Pancreas (tissue), 10 donors: ENCODE measurements at regions not wholly inside any gene's neighbourhood (a gene's known extent, or its start where the extent isn't known, plus 50 kb on each side); places are given as distances from the start of the nearest gene placed in this dataset.

Experiments used
- ATAC-seq, 4 donors: fragments of 200-7000 bp; cut with Tn5 transposase; one replicate each; pipeline versions ENCODE4 v1.8.0 to v1.9.1; 2020; ENCODE audit warnings: mild to moderate bottlenecking in 4 of 4, moderate library complexity in 4 of 4
- DNase-seq, 6 donors: peaks; one replicate each; pipeline ENCODE4 v3.0.0-alpha.2; 2020
- FAIRE-seq: peaks from 2 replicates; lab custom pipeline; 2012; peaks lifted over from hg19 to GRCh38; lab: Jason Lieb, UNC
- H3K27ac ChIP-seq, 4 donors: fragments of 200-600 bp; sonication (generic); 1 replicate in 3 of 4; 2 replicates in 1 of 4; pipeline versions ENCODE4 v1.5.0 to v1.8.0; 2020
- H3K27me3 ChIP-seq, 4 donors: fragments of 200-600 bp; one replicate each; pipeline ENCODE4 v1.8.0; 2021
- H3K36me3 ChIP-seq, 3 donors: fragments of 200-600 bp; sonication (generic) in 1 of 3; one replicate each; pipeline versions ENCODE4 v1.5.0 to v1.8.0; 2020 to 2021
- H3K4me1 ChIP-seq, 3 donors: fragments of 200-600 bp; one replicate each; pipeline ENCODE4 v1.8.0; 2021
- H3K4me3 ChIP-seq, 4 donors: fragments of 200-600 bp; sonication (generic) in 2 of 4; one replicate each; pipeline versions ENCODE4 v1.5.0 to v1.8.0; 2020 to 2021
- H3K9me3 ChIP-seq, 4 donors: fragments of 200-600 bp; one replicate each; pipeline ENCODE4 v1.8.0; 2021
- WGBS, 2 donors: extraction: QIAGEN DNeasy Blood & Tissue Kit; methylation state at CpG; one replicate each; pipeline ENCODE4 v1.1.7; 2013; 5-methylcytosine and 5-hydroxymethylcytosine counted together
- intact Hi-C, 3 donors: fragments of 100-400 bp; cut with DNase I; formaldehyde crosslinking; loops; one replicate each; pipeline versions ENCODE4 v1.11.1 to v1.14.2; 2022
- TF ChIP-seq, protein P1 (sequence below), 4 donors: fragments of 200-600 bp; sonication (generic) in 3 of 4; IDR thresholded peaks; one replicate each; pipeline versions ENCODE4 v1.5.0 to v1.8.0; 2021; ENCODE audit warnings: antibody characterized with exemption in 4 of 4
- donor health status: healthy with polysubstance abuse.
- donor health status: DM: no; HTN: no; CAD: no; lungs with moderate emphysema.
- donor health status: DM: no; HTN: no; CAD: no.
- donor health status: control.
- donor health status: control.
- donor health status: Bipolar disorder and iron deficiency.
- donor health status: DM: yes; HTN: yes; CAD: no.
- donor health status: DM: no; HTN: no; CAD: no.
- donor health status: DM: no; HTN: no; CAD: no.
- donor health status: DM: yes; HTN: yes; CAD: no.

DNA sequence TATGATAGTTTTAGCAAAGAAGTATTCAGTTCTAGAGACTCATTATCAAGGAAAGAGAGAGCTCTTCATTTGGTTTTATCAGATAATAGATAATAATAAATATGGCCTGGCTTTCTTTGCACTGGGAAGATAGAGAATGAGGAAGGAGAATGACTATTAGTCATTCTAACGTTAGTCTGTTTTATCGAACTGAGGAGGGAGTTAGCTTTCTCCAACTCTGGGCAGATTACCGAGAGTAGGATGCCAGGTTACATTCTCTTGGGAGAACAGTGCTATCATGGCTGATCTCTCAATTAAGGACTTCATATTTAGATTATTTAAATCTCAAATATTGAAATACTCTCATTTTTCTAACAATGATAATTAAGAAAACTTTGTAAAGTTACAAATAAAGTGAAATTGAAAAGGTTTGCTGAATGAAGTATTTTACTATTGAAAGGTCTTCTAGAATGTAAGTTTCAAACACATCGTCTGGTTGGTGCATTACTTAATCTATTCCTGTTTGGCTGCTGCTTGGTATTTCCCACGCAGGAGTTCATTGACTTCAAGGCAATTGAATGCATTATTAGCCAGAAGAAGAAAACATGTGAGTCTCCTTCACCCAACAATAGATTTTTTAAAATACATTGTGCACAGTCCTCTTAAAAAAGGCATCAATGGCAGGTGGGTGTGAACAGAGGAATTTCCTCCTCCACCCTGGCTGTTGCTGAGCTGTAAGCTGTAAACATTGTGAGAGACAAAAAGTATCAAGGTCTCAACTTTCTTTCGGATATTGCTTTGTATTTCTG is 140.8 kb downstream of the C9orf152 start:
- no peaks in the 10 kb centered on the region for H3K27me3 ChIP-seq
- no peak for FAIRE-seq
- H3K4me1 ChIP-seq = peaks cover 0 to 3% (median 0%) of the 10 kb centered on the region in 3 donors
- TF ChIP-seq, protein P1, sequence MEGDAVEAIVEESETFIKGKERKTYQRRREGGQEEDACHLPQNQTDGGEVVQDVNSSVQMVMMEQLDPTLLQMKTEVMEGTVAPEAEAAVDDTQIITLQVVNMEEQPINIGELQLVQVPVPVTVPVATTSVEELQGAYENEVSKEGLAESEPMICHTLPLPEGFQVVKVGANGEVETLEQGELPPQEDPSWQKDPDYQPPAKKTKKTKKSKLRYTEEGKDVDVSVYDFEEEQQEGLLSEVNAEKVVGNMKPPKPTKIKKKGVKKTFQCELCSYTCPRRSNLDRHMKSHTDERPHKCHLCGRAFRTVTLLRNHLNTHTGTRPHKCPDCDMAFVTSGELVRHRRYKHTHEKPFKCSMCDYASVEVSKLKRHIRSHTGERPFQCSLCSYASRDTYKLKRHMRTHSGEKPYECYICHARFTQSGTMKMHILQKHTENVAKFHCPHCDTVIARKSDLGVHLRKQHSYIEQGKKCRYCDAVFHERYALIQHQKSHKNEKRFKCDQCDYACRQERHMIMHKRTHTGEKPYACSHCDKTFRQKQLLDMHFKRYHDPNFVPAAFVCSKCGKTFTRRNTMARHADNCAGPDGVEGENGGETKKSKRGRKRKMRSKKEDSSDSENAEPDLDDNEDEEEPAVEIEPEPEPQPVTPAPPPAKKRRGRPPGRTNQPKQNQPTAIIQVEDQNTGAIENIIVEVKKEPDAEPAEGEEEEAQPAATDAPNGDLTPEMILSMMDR (IDR thresholded peaks at IDR 0.05) = no peak
- WGBS, 2 donors = 46 to 54% methylated on average over 6 of the region's 6 CpGs
- no peaks in the 10 kb centered on the region for H3K36me3 ChIP-seq
- no peak for DNase-seq
- H3K4me3 ChIP-seq = no peak overlapping the region
- no peaks in the 10 kb centered on the region for H3K9me3 ChIP-seq
- intact Hi-C loops = no loop called here
- no peak overlapping the region for H3K27ac ChIP-seq
- no peak for ATAC-seq

DNA sequence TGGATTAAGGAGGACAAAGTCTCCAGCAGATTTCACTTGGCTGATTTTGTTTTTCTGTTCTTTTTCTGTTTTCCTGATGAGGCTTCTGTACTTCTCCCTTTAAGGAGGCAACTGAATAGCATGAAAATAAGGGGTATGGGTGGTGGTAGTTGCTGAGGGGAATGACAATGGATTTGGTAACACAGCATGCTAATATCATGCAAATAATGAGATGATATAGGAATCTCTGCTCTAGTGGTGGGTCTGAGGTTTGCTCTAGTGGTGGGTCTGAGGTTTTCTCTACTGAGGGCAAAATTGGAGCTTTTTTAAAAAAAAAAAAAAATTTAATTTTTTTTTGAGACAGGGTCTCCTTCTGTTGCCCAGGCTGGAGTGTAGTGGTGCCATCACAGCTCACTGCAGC is 139.7 kb downstream of the C9orf152 start:
- no peak for FAIRE-seq

DNA sequence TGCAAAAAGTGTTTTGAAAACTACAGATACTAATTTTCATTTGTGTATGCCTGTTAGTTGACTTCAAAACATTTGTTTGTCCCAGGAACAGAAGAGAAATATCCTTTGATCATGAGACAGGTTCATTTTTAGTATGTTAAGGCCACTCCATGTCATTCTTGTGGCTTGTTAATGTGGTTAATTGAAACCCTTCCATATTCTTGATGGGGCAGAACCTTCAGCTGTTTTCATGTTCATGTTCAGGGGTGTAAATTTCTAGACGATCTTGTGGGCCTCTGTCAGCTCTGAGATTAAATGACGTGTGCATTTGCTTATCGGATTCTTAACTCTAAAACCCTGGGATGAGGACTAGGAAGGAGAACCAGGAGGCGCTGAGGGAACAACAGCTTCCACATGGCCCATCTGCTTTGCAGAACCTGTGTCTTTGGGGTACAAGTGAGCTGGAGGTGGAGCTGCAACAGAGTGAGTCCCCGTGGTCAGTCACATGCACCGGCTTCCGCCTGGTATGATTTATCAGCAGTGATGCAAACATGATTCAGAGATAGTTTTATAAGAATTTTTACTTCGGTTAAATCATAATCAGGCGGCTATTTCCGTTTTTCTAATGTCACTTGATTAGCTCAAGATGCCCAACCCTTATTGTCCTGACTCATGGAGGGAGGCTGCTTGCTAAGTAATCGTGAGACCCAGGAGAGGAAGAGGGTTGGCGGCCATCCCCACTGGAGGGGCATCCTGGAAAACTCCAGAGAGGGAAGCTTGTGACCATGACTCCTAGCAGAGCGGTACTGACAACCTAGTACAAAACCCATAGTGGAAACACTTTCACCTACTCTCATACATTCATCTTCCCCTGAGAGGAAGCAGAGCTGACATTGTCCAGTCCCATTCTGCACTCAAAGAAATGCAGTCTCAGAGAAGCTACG is 138.4 kb downstream of the C9orf152 start:
- TF ChIP-seq, protein P1 (IDR thresholded peaks at IDR 0.05) = no peak
- no peaks in the 10 kb centered on the region for H3K27me3 ChIP-seq
- ATAC-seq (peak in 3 of 4 donors; percentile 17 to 68 (median 43)), DNase-seq (peak in 1 of 6 donors; percentile 21), FAIRE-seq (no peak)
- no peaks in the 10 kb centered on the region for H3K36me3 ChIP-seq
- no peaks in the 10 kb centered on the region for H3K9me3 ChIP-seq
- no peak overlapping the region for H3K4me3 ChIP-seq
- intact Hi-C loops = no loop called here
- 65 to 67% methylated on average over 14 of the region's 14 CpGs for WGBS, 2 donors
- no peak overlapping the region for H3K27ac ChIP-seq
- peaks cover 0 to 3% (median 0%) of the 10 kb centered on the region in 3 donors for H3K4me1 ChIP-seq

More for the DNA sequence above, 139.7 kb downstream of the C9orf152 start:
- H3K4me1 ChIP-seq = peaks cover 0 to 3% (median 0%) of the 10 kb centered on the region in 3 donors
- no peaks in the 10 kb centered on the region for H3K9me3 ChIP-seq
- DNase-seq (no peak), ATAC-seq (no peak)
- H3K4me3 ChIP-seq = no peak overlapping the region
- TF ChIP-seq, protein P1 (IDR thresholded peaks at IDR 0.05) = no peak
- no peaks in the 10 kb centered on the region for H3K27me3 ChIP-seq
- H3K27ac ChIP-seq = no peak overlapping the region
- intact Hi-C loops = no loop called here
- no peaks in the 10 kb centered on the region for H3K36me3 ChIP-seq

DNA sequence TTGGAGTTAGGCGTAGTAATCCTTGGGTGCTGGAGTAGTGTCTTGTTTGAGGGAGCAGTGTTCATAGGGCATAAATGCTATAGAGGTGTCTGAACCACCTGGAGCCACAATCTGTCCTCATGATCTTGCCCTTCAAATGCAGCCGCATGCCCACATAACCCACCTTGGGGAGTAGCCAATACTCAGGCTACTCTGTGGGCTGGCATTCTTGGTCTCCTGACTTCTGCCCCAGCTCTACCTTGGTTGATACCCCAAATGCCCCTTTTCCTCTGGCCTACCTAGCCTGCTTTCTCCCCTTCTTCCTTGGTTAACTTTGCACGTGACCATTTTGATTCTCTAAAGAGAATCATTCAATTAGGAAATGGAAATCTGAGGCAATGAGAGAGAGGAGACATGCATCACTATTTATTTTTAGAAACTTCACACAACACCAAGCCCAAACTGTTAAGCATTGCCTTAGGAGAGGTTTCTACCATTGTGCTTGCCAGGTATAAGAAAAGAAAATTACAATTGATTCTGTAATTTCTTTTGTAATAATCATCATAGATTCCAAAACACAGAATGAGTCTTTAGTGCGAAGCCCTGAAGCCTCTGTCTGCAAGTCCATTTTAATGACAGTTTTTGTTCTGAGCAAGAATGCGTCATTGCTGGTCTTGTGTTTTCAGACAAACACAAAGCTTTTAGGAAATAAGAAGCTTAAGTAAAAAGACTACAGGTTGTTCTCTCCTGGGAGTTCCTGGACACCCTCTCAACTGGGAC is 135.2 kb downstream of the C9orf152 start:
- 89 to 99% methylated on average over 5 of the region's 5 CpGs for WGBS, 2 donors
- Histone ChIP-seq H3K9me3 (peaks cover 0 to 2% (median 0%) of the 10 kb centered on the region in 4 donors), H3K27me3 (no peaks in the 10 kb centered on the region), H3K36me3 (no peaks in the 10 kb centered on the region), H3K27ac (no peak overlapping the region), H3K4me3 (no peak overlapping the region), H3K4me1 (no peaks in the 10 kb centered on the region)
- no peak for FAIRE-seq
- TF ChIP-seq, protein P1 (IDR thresholded peaks at IDR 0.05) = no peak
- intact Hi-C loops = no loop called here
- no peak for ATAC-seq
- no peak for DNase-seq
